HCT116 (cell line): ENCODE measurements at regions not wholly inside any gene's neighbourhood (a gene's known extent, or its start where the extent isn't known, plus 50 kb on each side); places are given as distances from the start of the nearest gene placed in this dataset.

Source experiments
- ATAC-seq: fragments of 200-7000 bp; cut with Tn5 transposase; 2 replicates; pipeline ENCODE4 v1.9.1; 2020; ENCODE audit warnings: mild to moderate bottlenecking, moderate library complexity
- BruUV-seq: library from RNA; stranded (reverse); fragments of 400-500 nt; replicated peaks from 2 replicates; lab custom pipeline; 2021; lab: Mats Ljungman, UMichigan
- CTCF ChIA-PET: fragments of 300-600 bp; sonication (Branson Sonifier 250); formaldehyde crosslinking; loops from one replicate; lab custom pipeline; 2021; ENCODE audit warnings: antibody characterized with exemption; lab: Charles Lee
- POLR2A ChIA-PET: fragments of 300-600, 350-600 bp; sonication (Branson Sonifier 250); formaldehyde crosslinking; loops from one replicate; lab custom pipeline; 2021; ENCODE audit warnings: antibody characterized with exemption; lab: Charles Lee
- RAD21 ChIA-PET, 2 experiments: fragments of 300-600 bp; sonication (Branson Sonifier 250); formaldehyde crosslinking; loops; one replicate each; lab custom pipeline; 2023; ENCODE audit warnings: low total read pairs in 2 of 2; ENCODE audit not compliant: uncharacterized antibody in 2 of 2, unreplicated experiment in 2 of 2, low non-redundant PET in 1 of 2; lab: Charles Lee
- DNase-seq: peaks from one replicate; pipeline ENCODE4 v3.0.0-alpha.2; 2010; ENCODE audit warnings: low read depth, low spot score
- H2AFZ ChIP-seq: fragments of 200-600 bp; shearing (Covaris generic), sonication (generic); 2 replicates; pipeline ENCODE4 v1.6.1; 2017; ENCODE audit warnings: low read depth, mixed run types, mixed read lengths, antibody characterized with exemption, low read length; ENCODE audit not compliant: poor library complexity, severe bottlenecking
- H3K27ac ChIP-seq: 2 replicates; pipeline ENCODE4 v1.5.1; 2012; ENCODE audit warnings: low read depth, low read length
- H3K27me3 ChIP-seq: fragments of 200-600 bp; sonication (generic); 2 replicates; pipeline ENCODE4 v1.6.1; 2016; ENCODE audit warnings: mixed run types, low read length, mixed read lengths; ENCODE audit not compliant: insufficient read depth
- H3K36me3 ChIP-seq, 2 experiments: fragments of 200-500 bp in 1 of 2; fragments of 200-600 bp in 1 of 2; sonication (Bioruptor generic) in 1 of 2; sonication (generic) in 1 of 2; 2 replicates each; pipeline versions ENCODE4 v1.5.1 to v1.6.1; 2014 to 2016; ENCODE audit warnings: low read length in 2 of 2, inconsistent platforms in 1 of 2, mixed read lengths in 1 of 2, mixed run types in 1 of 2; ENCODE audit not compliant: insufficient read depth in 2 of 2, control insufficient read depth in 1 of 2
- H3K4me1 ChIP-seq, 2 experiments: fragments of 200-600 bp in 1 of 2; sonication (generic) in 1 of 2; 2 replicates each; pipeline versions ENCODE4 v1.5.1 to v1.6.1; 2012 to 2017; ENCODE audit warnings: low read length in 2 of 2, inconsistent platforms in 1 of 2, mild to moderate bottlenecking in 1 of 2, mixed read lengths in 1 of 2, mixed run types in 1 of 2, moderate library complexity in 1 of 2; ENCODE audit not compliant: insufficient read depth in 2 of 2, control insufficient read depth in 1 of 2
- H3K4me2 ChIP-seq: fragments of 200-600 bp; sonication (generic); 2 replicates; pipeline ENCODE4 v1.6.1; 2017; ENCODE audit warnings: mixed run types, low read length, mixed read lengths
- H3K4me3 ChIP-seq, 2 experiments: fragments of 200-600 bp in 1 of 2; sonication (generic) in 1 of 2; replicated peaks in 1 of 2; 2 replicates each; pipeline ENCODE4 v1.5.1; 2011 to 2016; ENCODE audit warnings: low read length in 2 of 2, control low read depth in 1 of 2, low read depth in 1 of 2, mild to moderate bottlenecking in 1 of 2, mixed read lengths in 1 of 2, mixed run types in 1 of 2
- H3K79me2 ChIP-seq: fragments of 200-600 bp; sonication (generic); 2 replicates; pipeline ENCODE4 v1.6.1; 2017; ENCODE audit warnings: mild to moderate bottlenecking, mixed run types, low read length, moderate library complexity, mixed read lengths; ENCODE audit not compliant: insufficient read depth
- H3K9ac ChIP-seq: fragments of 200-600 bp; sonication (generic); 2 replicates; pipeline ENCODE4 v1.6.1; 2016; ENCODE audit warnings: low read length, mixed read lengths
- H3K9me2 ChIP-seq: fragments of 200-600 bp; sonication (generic), shearing (Covaris generic); 2 replicates; pipeline ENCODE4 v1.6.1; 2017; ENCODE audit warnings: mixed run types, mild to moderate bottlenecking, moderate library complexity; ENCODE audit not compliant: insufficient read depth
- H3K9me3 ChIP-seq, 2 experiments: fragments of 200-500 bp in 1 of 2; fragments of 200-600 bp in 1 of 2; sonication (Bioruptor generic) in 1 of 2; sonication (generic) in 1 of 2; 2 replicates each; pipeline ENCODE4 v1.6.1; 2014 to 2017; ENCODE audit warnings: low read length in 2 of 2, mixed read lengths in 2 of 2, inconsistent platforms in 1 of 2, low read depth in 1 of 2, mild to moderate bottlenecking in 1 of 2, mixed run types in 1 of 2, moderate library complexity in 1 of 2; ENCODE audit not compliant: control insufficient read depth in 1 of 2, insufficient read depth in 1 of 2
- H4K20me1 ChIP-seq: fragments of 200-600 bp; sonication (generic), shearing (Covaris generic); 2 replicates; pipeline ENCODE4 v1.6.1; 2017; ENCODE audit warnings: mixed run types, mild to moderate bottlenecking, moderate library complexity; ENCODE audit not compliant: insufficient read depth
- CBX3 ChIP-seq: IDR thresholded peaks from 2 replicates; pipeline ENCODE4 v1.6.1; 2012; ENCODE audit warnings: low read depth
- CEBPB ChIP-seq: IDR thresholded peaks from 2 replicates; pipeline ENCODE4 v1.6.1; 2012; ENCODE audit warnings: low read depth
- EGR1 ChIP-seq: IDR thresholded peaks from 2 replicates; pipeline ENCODE4 v1.6.1; 2012; ENCODE audit warnings: low read depth
- ELF1 ChIP-seq: IDR thresholded peaks from 2 replicates; pipeline ENCODE4 v1.6.1; 2012; ENCODE audit warnings: low read depth, borderline replicate concordance
- EZH2 ChIP-seq: fragments of 200-600 bp; sonication (generic); IDR thresholded peaks from 2 replicates; pipeline ENCODE4 v1.6.1; 2017; ENCODE audit warnings: antibody characterized with exemption, mixed run types
- EZH2phosphoT487 ChIP-seq: fragments of 200-600 bp; IDR thresholded peaks from 2 replicates; pipeline ENCODE4 v1.6.1; 2018; ENCODE audit warnings: antibody characterized with exemption, borderline replicate concordance
- FOSL1 ChIP-seq: IDR thresholded peaks from 2 replicates; pipeline ENCODE4 v1.6.1; 2012; ENCODE audit warnings: low read depth
- JUND ChIP-seq: IDR thresholded peaks from 2 replicates; pipeline ENCODE4 v1.6.1; 2012
- POLR2A ChIP-seq: IDR thresholded peaks from 2 replicates; pipeline ENCODE4 v1.7.0; 2011; ENCODE audit warnings: borderline replicate concordance; ENCODE audit not compliant: insufficient read depth, insufficient read length; ENCODE audit errors: extremely low read depth
- POLR2AphosphoS5 ChIP-seq: IDR thresholded peaks from 2 replicates; pipeline ENCODE4 v1.6.1; 2011; ENCODE audit warnings: mild to moderate bottlenecking, low read depth, low read length, moderate library complexity
- RAD21 ChIP-seq: IDR thresholded peaks from 2 replicates; pipeline ENCODE4 v1.6.1; 2012; ENCODE audit warnings: low read depth, mild to moderate bottlenecking
- SIN3A ChIP-seq: IDR thresholded peaks from 2 replicates; pipeline ENCODE4 v1.6.1; 2012; ENCODE audit warnings: low read depth
- SP1 ChIP-seq: IDR thresholded peaks from 2 replicates; pipeline ENCODE4 v1.6.1; 2012; ENCODE audit warnings: low read depth
- SRF ChIP-seq: IDR thresholded peaks from 2 replicates; pipeline ENCODE4 v1.6.1; 2012; ENCODE audit warnings: low read depth
- TCF7L2 ChIP-seq: IDR thresholded peaks from 2 replicates; pipeline ENCODE4 v1.7.0; 2011; ENCODE audit warnings: borderline replicate concordance, inconsistent platforms; ENCODE audit not compliant: insufficient read depth, insufficient read length; ENCODE audit errors: extremely low read depth
- ZFX ChIP-seq: fragments of 450-650 bp; IDR thresholded peaks from 2 replicates; pipeline ENCODE4 v1.6.1; 2017
- ZNF274 ChIP-seq: fragments of 200-500 bp; sonication (Bioruptor generic); IDR thresholded peaks from 2 replicates; pipeline ENCODE4 v1.6.1; 2014; ENCODE audit warnings: mild to moderate bottlenecking, low read depth, low read length, inconsistent platforms
- intact Hi-C: fragments of 100-400 bp; cut with micrococcal nuclease; formaldehyde crosslinking; loops from 2 replicates; pipeline ENCODE4 v1.10.0; 2022
- TF ChIP-seq, protein P1 (sequence below): IDR thresholded peaks from 2 replicates; pipeline ENCODE4 v1.6.1; 2012
- TF ChIP-seq, protein P2 (sequence below): IDR thresholded peaks from 2 replicates; pipeline ENCODE4 v1.6.1; 2011; ENCODE audit warnings: mild to moderate bottlenecking, low read length, moderate library complexity; ENCODE audit not compliant: insufficient replicate concordance; ENCODE audit errors: extremely low read depth
- TF ChIP-seq, protein P3 (sequence below): IDR thresholded peaks from 2 replicates; pipeline ENCODE4 v1.6.1; 2012; ENCODE audit warnings: low read depth

DNA sequence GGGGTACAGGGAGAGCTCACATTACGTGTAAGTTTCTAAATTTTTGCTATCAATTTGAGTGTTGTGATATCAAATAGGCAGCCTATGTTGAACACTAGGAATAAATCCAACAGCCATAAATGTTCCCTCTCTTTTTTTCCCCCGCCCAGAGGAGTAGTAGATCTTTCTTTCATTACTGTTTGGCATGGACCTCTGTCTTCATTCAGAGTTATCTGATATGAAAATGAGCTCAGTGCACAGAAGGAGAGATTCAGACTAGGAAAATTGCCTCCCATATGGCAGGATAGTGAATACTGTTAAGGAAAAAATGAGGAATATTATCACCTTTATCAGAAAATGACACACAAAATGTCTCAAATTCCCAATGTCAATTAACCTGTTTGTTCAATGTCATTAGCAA lies 110.0 kb upstream of the EYS start:
- no peaks in the 10 kb centered on the region for H3K9me2 ChIP-seq
- no peak overlapping the region for H3K9ac ChIP-seq
- H2AFZ ChIP-seq = no peak overlapping the region
- RAD21 ChIA-PET = no interaction called here
- no peaks in the 10 kb centered on the region for H3K4me1 ChIP-seq
- H3K79me2 ChIP-seq = no peaks in the 10 kb centered on the region
- peaks cover 11 to 17% of the 10 kb centered on the region in 2 experiments; a peak in 3 of 4 replicates for H3K9me3 ChIP-seq
- CTCF ChIA-PET = no interaction called here
- no peak for DNase-seq
- intact Hi-C loops = no loop called here
- no TSS peak for BruUV-seq
- POLR2A ChIA-PET = no interaction called here
- ATAC-seq = no peak
- no peaks in the 10 kb centered on the region for H3K27me3 ChIP-seq
- H3K36me3 ChIP-seq = no peaks in the 10 kb centered on the region
- H3K4me3 ChIP-seq = no peak overlapping the region
- no peak overlapping the region for H3K27ac ChIP-seq
- H4K20me1 ChIP-seq = no peaks in the 10 kb centered on the region
- TF ChIP-seq, protein P1, sequence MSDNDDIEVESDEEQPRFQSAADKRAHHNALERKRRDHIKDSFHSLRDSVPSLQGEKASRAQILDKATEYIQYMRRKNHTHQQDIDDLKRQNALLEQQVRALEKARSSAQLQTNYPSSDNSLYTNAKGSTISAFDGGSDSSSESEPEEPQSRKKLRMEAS = no peak
- TF ChIP-seq ELF1 (no peak), ZNF274 (no peak), FOSL1 (no peak), EGR1 (no peak), TCF7L2 (no peak), SP1 (no peak), CEBPB (no peak), EZH2 (no peak), EZH2phosphoT487 (no peak), RAD21 (no peak), POLR2A (no peak), JUND (no peak), ZFX (no peak), SRF (no peak), POLR2AphosphoS5 (no peak), CBX3 (no peak), SIN3A (no peak)
- TF ChIP-seq, protein P2, sequence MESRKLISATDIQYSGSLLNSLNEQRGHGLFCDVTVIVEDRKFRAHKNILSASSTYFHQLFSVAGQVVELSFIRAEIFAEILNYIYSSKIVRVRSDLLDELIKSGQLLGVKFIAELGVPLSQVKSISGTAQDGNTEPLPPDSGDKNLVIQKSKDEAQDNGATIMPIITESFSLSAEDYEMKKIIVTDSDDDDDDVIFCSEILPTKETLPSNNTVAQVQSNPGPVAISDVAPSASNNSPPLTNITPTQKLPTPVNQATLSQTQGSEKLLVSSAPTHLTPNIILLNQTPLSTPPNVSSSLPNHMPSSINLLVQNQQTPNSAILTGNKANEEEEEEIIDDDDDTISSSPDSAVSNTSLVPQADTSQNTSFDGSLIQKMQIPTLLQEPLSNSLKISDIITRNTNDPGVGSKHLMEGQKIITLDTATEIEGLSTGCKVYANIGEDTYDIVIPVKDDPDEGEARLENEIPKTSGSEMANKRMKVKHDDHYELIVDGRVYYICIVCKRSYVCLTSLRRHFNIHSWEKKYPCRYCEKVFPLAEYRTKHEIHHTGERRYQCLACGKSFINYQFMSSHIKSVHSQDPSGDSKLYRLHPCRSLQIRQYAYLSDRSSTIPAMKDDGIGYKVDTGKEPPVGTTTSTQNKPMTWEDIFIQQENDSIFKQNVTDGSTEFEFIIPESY = no peak
- TF ChIP-seq, protein P3, sequence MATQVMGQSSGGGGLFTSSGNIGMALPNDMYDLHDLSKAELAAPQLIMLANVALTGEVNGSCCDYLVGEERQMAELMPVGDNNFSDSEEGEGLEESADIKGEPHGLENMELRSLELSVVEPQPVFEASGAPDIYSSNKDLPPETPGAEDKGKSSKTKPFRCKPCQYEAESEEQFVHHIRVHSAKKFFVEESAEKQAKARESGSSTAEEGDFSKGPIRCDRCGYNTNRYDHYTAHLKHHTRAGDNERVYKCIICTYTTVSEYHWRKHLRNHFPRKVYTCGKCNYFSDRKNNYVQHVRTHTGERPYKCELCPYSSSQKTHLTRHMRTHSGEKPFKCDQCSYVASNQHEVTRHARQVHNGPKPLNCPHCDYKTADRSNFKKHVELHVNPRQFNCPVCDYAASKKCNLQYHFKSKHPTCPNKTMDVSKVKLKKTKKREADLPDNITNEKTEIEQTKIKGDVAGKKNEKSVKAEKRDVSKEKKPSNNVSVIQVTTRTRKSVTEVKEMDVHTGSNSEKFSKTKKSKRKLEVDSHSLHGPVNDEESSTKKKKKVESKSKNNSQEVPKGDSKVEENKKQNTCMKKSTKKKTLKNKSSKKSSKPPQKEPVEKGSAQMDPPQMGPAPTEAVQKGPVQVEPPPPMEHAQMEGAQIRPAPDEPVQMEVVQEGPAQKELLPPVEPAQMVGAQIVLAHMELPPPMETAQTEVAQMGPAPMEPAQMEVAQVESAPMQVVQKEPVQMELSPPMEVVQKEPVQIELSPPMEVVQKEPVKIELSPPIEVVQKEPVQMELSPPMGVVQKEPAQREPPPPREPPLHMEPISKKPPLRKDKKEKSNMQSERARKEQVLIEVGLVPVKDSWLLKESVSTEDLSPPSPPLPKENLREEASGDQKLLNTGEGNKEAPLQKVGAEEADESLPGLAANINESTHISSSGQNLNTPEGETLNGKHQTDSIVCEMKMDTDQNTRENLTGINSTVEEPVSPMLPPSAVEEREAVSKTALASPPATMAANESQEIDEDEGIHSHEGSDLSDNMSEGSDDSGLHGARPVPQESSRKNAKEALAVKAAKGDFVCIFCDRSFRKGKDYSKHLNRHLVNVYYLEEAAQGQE = no peak
- no peak overlapping the region for H3K4me2 ChIP-seq
